GM12801 (cell line): ENCODE measurements at regions not wholly inside any gene's neighbourhood (a gene's known extent, or its start where the extent isn't known, plus 50 kb on each side); places are given as distances from the start of the nearest gene placed in this dataset.

ENCODE experiments used
- TF ChIP-seq, protein P1 (sequence below): IDR thresholded peaks from one replicate; pipeline ENCODE4 v1.5.1; 2011; ENCODE audit warnings: control low read depth; ENCODE audit not compliant: insufficient read length; ENCODE audit errors: extremely low read depth

GRCh38 chr1:29655945-29656850 is 419.9 kb downstream of the PTPRU start:
- TF ChIP-seq, protein P1, sequence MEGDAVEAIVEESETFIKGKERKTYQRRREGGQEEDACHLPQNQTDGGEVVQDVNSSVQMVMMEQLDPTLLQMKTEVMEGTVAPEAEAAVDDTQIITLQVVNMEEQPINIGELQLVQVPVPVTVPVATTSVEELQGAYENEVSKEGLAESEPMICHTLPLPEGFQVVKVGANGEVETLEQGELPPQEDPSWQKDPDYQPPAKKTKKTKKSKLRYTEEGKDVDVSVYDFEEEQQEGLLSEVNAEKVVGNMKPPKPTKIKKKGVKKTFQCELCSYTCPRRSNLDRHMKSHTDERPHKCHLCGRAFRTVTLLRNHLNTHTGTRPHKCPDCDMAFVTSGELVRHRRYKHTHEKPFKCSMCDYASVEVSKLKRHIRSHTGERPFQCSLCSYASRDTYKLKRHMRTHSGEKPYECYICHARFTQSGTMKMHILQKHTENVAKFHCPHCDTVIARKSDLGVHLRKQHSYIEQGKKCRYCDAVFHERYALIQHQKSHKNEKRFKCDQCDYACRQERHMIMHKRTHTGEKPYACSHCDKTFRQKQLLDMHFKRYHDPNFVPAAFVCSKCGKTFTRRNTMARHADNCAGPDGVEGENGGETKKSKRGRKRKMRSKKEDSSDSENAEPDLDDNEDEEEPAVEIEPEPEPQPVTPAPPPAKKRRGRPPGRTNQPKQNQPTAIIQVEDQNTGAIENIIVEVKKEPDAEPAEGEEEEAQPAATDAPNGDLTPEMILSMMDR = no peak

GRCh38 chr1:29655145-29655544 is 418.8 kb downstream of the PTPRU start:
- TF ChIP-seq, protein P1 = no peak

- TF ChIP-seq, protein P1 = no peak
These were observed 417.6 kb downstream of the PTPRU start for GRCh38 chr1:29653886-29654450.

DNA sequence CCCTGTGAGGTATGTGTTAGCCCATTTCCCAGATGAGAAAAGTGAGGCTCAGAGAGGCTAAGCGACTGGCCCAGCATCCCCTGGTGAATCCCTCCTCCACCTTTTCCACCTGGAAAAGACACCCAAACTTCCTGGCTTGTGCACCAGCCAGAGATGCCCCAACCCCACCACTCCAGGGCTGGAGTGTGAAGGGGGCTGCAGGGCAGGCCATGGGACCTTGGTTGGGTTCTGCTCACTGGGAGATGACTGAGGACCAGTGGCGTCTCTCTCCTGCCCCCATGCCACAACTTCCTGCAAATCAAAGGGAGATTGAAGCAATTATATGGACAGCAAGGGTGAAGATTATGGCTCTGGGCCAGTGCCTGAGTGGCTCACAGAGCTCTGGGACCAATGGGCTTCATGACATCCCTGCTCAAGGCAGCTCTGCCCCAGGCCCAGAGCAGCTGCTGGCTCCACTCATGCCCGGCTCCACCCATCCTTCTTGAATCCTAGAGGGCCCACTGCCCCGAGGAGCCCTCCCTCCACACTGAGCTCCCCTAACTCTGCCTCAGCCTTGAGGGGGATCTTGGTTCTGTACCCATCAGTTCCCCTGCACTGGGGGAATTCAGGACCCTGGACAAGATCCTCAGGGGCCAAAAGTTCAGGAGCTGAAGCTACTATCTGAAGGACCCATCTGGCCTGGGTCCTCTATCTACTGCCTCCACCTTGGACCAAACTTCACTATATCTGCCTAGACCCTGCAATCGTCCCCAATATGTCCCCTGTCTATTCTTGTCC is 416.9 kb downstream of the PTPRU start:
- TF ChIP-seq, protein P1 = no peak

DNA sequence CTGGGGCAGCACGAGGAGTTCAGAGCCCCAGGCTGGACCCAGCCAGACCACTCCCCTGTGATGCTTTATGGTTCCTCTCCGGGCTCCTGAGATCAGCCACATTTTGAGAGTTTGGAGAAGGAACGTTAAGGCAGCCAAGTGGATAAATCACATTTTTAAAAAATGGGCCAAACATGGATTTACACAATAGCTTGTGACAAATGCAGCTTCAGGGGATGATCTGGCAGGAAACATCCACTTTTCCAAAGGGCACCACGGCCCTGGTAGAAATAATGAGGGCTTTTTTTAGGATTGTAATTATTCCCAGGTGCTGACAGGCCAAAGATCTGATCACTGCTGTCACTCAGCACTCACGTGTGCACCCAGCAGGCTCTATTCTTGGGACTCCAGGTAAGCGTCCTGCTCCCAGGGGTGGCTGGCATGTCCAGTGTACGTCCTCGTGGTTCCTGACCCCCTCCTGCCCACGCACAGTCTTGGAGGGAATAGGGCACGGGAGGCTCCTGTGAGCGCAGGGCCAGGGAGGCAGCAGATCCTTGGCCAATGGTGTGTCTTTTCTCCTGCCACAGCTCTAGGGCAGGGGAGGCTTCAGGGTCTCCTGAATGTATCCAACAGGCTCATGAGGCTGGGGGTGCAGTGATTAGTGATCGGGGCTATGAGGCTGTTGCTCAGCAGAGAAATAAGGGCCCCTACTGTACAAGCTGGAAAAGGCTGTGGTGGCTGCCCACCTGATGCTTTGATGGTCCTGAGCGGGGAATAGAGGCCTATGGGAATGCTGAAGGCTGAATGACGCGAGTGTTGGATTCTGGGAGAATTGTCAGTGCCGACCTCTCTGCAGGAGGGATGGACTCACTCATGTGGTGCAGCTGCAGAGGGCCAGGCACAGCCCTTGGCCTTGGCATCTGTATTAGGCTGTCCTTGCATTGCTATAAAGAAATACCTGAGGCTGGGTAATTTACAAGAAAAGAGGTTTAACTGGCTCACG is 415.7 kb downstream of the PTPRU start:
- TF ChIP-seq, protein P1 = no peak

GRCh38 chr1:29651246-29651645 is 414.9 kb downstream of the PTPRU start:
- TF ChIP-seq, protein P1 = no peak

DNA sequence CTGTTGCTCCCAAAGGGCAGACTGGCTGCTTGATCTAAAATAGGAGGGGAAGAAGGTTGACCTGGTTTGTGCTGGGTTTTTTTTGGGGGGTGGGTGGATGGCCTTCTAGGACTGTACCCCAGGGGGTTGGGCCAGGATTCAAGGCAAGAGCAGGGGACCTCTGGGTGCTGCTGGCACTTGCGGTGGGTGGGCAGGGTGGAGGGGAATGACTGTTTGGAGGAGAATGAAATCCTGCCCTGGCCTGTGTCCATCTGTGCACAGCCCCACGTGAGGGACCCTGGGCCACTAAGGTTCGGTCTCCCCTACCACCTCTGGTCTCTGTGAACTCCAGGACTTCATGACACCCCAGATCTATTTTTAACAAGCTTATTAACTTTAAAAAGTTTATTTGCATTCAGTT is 414.2 kb downstream of the PTPRU start:
- TF ChIP-seq, protein P1 = no peak
